ENCODE measurements at regions not wholly inside any gene's neighbourhood (a gene's known extent, or its start where the extent isn't known, plus 50 kb on each side); places are given as distances from the start of the nearest gene placed in this dataset.
"Not testable (repeated sequence)": the region's sequence is repeated elsewhere in the genome, so short reads cannot be mapped to it uniquely, and the experiment has no call there.

GRCh38 chr6:105869835-105870440, 216.2 kb upstream of the PRDM1 start:
- DNase-seq (ENCODE audit: low read depth), result no peak
- H3K4me3 ChIP-seq (ENCODE audit: low read depth, low read length), result no peak overlapping the region
- no peak for TF ChIP-seq CTCF (conservative IDR thresholded peaks at IDR 0.05; ENCODE audit: low read depth, low read length)

- no peak for TF ChIP-seq CTCF (conservative IDR thresholded peaks at IDR 0.05; ENCODE audit: low read depth, low read length)
- no peak overlapping the region for H3K4me3 ChIP-seq (ENCODE audit: low read depth, low read length)
- no peak for DNase-seq (ENCODE audit: low read depth)
Observed at GRCh38 chr6:105868823-105869460, 217.2 kb upstream of the PRDM1 start.

GRCh38 chr6:105867821-105868220, 218.3 kb upstream of the PRDM1 start:
- H3K4me3 ChIP-seq (ENCODE audit: low read depth, low read length), result no peak overlapping the region
- no peak for TF ChIP-seq CTCF (conservative IDR thresholded peaks at IDR 0.05; ENCODE audit: low read depth, low read length)
- no peak for DNase-seq (ENCODE audit: low read depth)

GRCh38 chr6:105867277-105867676, 218.9 kb upstream of the PRDM1 start:
- TF ChIP-seq CTCF (conservative IDR thresholded peaks at IDR 0.05; ENCODE audit: low read depth, low read length), result no peak
- H3K4me3 ChIP-seq (ENCODE audit: low read depth, low read length), result no peak overlapping the region
- no peak for DNase-seq (ENCODE audit: low read depth)

GRCh38 chr6:105862936-105863607, 223.1 kb upstream of the PRDM1 start:
- H3K4me3 ChIP-seq (ENCODE audit: low read depth, low read length), result no peak overlapping the region
- no peak for TF ChIP-seq CTCF (conservative IDR thresholded peaks at IDR 0.05; ENCODE audit: low read depth, low read length)
- DNase-seq (ENCODE audit: low read depth), result no peak

GRCh38 chr6:105860927-105861326, 225.2 kb upstream of the PRDM1 start:
- DNase-seq (ENCODE audit: low read depth); H3K4me3 ChIP-seq (ENCODE audit: low read depth, low read length): not testable (repeated sequence)

GRCh38 chr6:105859457-105859856, 226.7 kb upstream of the PRDM1 start:
- DNase-seq (ENCODE audit: low read depth), result no peak
- TF ChIP-seq CTCF (conservative IDR thresholded peaks at IDR 0.05; ENCODE audit: low read depth, low read length), result no peak

GRCh38 chr6:105858639-105859038, 227.5 kb upstream of the PRDM1 start:
- DNase-seq (ENCODE audit: low read depth); H3K4me3 ChIP-seq (ENCODE audit: low read depth, low read length): not testable (repeated sequence)

More at GRCh38 chr6:105859457-105859856, 226.7 kb upstream of the PRDM1 start:
- no peak overlapping the region for H3K4me3 ChIP-seq (ENCODE audit: low read depth, low read length)

Measured in choroid plexus epithelial cell (primary cell).